Endodermal cell (in vitro differentiated cells): ENCODE measurements at regions not wholly inside any gene's neighbourhood (a gene's known extent, or its start where the extent isn't known, plus 50 kb on each side); places are given as distances from the start of the nearest gene placed in this dataset.

ENCODE experiments used
- DNase-seq: peaks from one replicate; pipeline ENCODE4 v3.0.0-alpha.2; 2017
- H3K27ac ChIP-seq: 2 replicates; pipeline ENCODE4 v1.5.1; 2013; ENCODE audit warnings: mild to moderate bottlenecking, low read depth, low read length, moderate library complexity
- H3K27me3 ChIP-seq: 2 replicates; pipeline ENCODE4 v1.6.1; 2013; ENCODE audit warnings: mild to moderate bottlenecking, low read length, moderate library complexity; ENCODE audit not compliant: insufficient read depth, control insufficient read depth, poor library complexity, severe bottlenecking
- H3K36me3 ChIP-seq: 2 replicates; pipeline ENCODE4 v1.7.0; 2013; ENCODE audit warnings: mild to moderate bottlenecking, low read length, moderate library complexity; ENCODE audit not compliant: control insufficient read depth, insufficient read depth
- H3K4me1 ChIP-seq: one replicate; pipeline ENCODE4 v1.7.0; 2013; ENCODE audit warnings: low read length; ENCODE audit not compliant: control insufficient read depth, insufficient read depth
- H3K4me3 ChIP-seq: 2 replicates; pipeline ENCODE4 v1.5.1; 2013; ENCODE audit warnings: mild to moderate bottlenecking, low read length, moderate library complexity
- H3K9ac ChIP-seq: 2 replicates; pipeline ENCODE4 v1.6.1; 2013; ENCODE audit warnings: mild to moderate bottlenecking, low read length, moderate library complexity; ENCODE audit not compliant: poor library complexity, severe bottlenecking; ENCODE audit errors: extremely low read depth
- H3K9me3 ChIP-seq: 2 replicates; pipeline ENCODE4 v1.6.1; 2013; ENCODE audit warnings: mild to moderate bottlenecking, low read length, moderate library complexity; ENCODE audit not compliant: control insufficient read depth
- H3K27ac Mint-ChIP-seq: 2 replicates; pipeline ENCODE4 v1.8.0; 2020; ENCODE audit warnings: mixed read lengths
- H3K27me3 Mint-ChIP-seq: 2 replicates; pipeline ENCODE4 v1.8.0; 2021; ENCODE audit warnings: mild to moderate bottlenecking, mixed read lengths; ENCODE audit not compliant: insufficient read depth
- H3K36me3 Mint-ChIP-seq: 2 replicates; pipeline ENCODE4 v1.8.0; 2020; ENCODE audit warnings: low read depth, mixed read lengths
- H3K4me1 Mint-ChIP-seq: 2 replicates; pipeline ENCODE4 v1.8.0; 2020; ENCODE audit warnings: mixed read lengths
- H3K4me3 Mint-ChIP-seq: 2 replicates; pipeline ENCODE4 v1.8.0; 2020; ENCODE audit warnings: mild to moderate bottlenecking, moderate library complexity, mixed read lengths
- H3K9me3 Mint-ChIP-seq: 2 replicates; pipeline ENCODE4 v1.8.0; 2020; ENCODE audit warnings: mild to moderate bottlenecking, mixed read lengths
- WGBS, 2 experiments: methylation state at CpG; one replicate each; pipeline versions ENCODE4 v1.1.5 to v1.1.7; 2013; ENCODE audit warnings: missing lambda C conversion rate in 2 of 2, mixed read lengths in 1 of 2; ENCODE audit not compliant: insufficient coverage in 1 of 2, insufficient read length in 1 of 2; 5-methylcytosine and 5-hydroxymethylcytosine counted together
- TF ChIP-seq, protein P1 (sequence below): fragments of 200-600 bp; sonication (generic); conservative IDR thresholded peaks from 2 replicates; pipeline ENCODE4 v1.5.0; 2021; ENCODE audit warnings: antibody characterized with exemption, mild to moderate bottlenecking

DNA sequence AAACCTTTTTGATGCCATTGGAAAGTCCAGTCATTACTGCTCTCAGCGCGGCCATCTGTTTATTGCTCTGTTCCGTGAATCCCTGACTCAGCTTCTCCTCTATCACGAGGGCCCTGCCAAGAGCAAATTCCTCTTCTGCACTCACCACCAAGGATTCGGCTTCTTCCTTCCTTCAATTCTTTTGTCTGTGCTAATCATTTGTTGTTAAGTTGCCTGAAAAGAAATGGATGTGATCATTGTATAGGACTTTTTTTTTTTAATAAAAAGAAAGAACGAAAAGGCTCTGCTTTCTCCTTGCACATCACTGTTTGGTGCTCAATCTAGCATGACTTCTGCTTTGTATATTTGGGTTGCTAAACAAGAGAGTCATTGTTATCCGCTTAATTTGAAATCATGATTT, 128.7 kb upstream of the PIK3R1 start:
- Mint-ChIP-seq H3K27me3 (no peaks in the 10 kb centered on the region), H3K9me3 (peaks cover 9% of the 10 kb centered on the region), H3K4me1 (peaks cover 12% of the 10 kb centered on the region), H3K4me3 (no peak overlapping the region), H3K36me3 (no peaks in the 10 kb centered on the region), H3K27ac (no peak overlapping the region)
- TF ChIP-seq, protein P1, sequence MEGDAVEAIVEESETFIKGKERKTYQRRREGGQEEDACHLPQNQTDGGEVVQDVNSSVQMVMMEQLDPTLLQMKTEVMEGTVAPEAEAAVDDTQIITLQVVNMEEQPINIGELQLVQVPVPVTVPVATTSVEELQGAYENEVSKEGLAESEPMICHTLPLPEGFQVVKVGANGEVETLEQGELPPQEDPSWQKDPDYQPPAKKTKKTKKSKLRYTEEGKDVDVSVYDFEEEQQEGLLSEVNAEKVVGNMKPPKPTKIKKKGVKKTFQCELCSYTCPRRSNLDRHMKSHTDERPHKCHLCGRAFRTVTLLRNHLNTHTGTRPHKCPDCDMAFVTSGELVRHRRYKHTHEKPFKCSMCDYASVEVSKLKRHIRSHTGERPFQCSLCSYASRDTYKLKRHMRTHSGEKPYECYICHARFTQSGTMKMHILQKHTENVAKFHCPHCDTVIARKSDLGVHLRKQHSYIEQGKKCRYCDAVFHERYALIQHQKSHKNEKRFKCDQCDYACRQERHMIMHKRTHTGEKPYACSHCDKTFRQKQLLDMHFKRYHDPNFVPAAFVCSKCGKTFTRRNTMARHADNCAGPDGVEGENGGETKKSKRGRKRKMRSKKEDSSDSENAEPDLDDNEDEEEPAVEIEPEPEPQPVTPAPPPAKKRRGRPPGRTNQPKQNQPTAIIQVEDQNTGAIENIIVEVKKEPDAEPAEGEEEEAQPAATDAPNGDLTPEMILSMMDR, result no peak
- WGBS, 2 experiments, result 90 to 96% methylated on average over 5 to 7 of the region's 7 CpGs
- H3K9me3 ChIP-seq, result peaks cover 6% of the 10 kb centered on the region
- DNase-seq, result no peak
- no peak overlapping the region for H3K9ac ChIP-seq
- H3K4me3 ChIP-seq, result no peak overlapping the region
- H3K4me1 ChIP-seq, result peaks cover 2% of the 10 kb centered on the region
- H3K36me3 ChIP-seq, result no peaks in the 10 kb centered on the region
- H3K27me3 ChIP-seq, result no peaks in the 10 kb centered on the region
- H3K27ac ChIP-seq, result no peak overlapping the region

DNA sequence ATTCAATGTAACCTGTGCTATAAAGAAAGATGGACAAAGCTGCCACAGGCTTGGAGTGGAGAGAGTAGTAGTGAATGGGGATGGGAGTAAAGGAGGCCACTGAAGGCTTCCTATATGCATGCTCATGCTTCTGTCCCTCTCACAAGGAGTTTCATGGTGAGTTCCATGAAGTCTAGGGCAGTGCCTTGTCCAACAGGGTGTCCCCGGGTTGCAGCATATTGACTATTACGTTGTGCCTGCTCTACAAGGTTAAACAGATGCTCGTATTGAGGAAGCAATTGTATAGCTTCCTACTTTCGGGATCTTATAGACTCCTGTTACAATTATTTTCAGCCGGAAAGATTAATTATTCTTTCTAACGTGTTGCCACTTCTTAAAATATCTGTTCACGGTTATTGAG, 129.1 kb upstream of the PIK3R1 start:
- Mint-ChIP-seq H3K4me3 (no peak overlapping the region), H3K9me3 (peaks cover 9% of the 10 kb centered on the region), H3K27me3 (no peaks in the 10 kb centered on the region), H3K27ac (no peak overlapping the region), H3K36me3 (no peaks in the 10 kb centered on the region), H3K4me1 (peaks cover 12% of the 10 kb centered on the region)
- no peak for DNase-seq
- WGBS, 2 experiments, result 93% methylated on average over 5 to 7 of the region's 7 CpGs
- Histone ChIP-seq H3K27ac (no peak overlapping the region), H3K4me3 (no peak overlapping the region), H3K36me3 (no peaks in the 10 kb centered on the region), H3K4me1 (peaks cover 2% of the 10 kb centered on the region), H3K27me3 (no peaks in the 10 kb centered on the region), H3K9me3 (peaks cover 6% of the 10 kb centered on the region), H3K9ac (no peak overlapping the region)
- TF ChIP-seq, protein P1, result no peak

GRCh38 chr5:68084396-68084795, 131.2 kb upstream of the PIK3R1 start:
- H3K27ac ChIP-seq, result no peak overlapping the region
- H3K27me3 ChIP-seq, result no peaks in the 10 kb centered on the region
- H3K27me3 Mint-ChIP-seq, result no peaks in the 10 kb centered on the region
- no peak overlapping the region for H3K4me3 ChIP-seq
- no peaks in the 10 kb centered on the region for H3K36me3 ChIP-seq
- H3K9me3 ChIP-seq, result no peaks in the 10 kb centered on the region
- peaks cover 2% of the 10 kb centered on the region for H3K4me1 ChIP-seq
- H3K9me3 Mint-ChIP-seq, result peaks cover 2% of the 10 kb centered on the region
- H3K27ac Mint-ChIP-seq, result no peak overlapping the region
- no peak overlapping the region for H3K4me3 Mint-ChIP-seq
- H3K4me1 Mint-ChIP-seq, result peaks cover 12% of the 10 kb centered on the region
- no peaks in the 10 kb centered on the region for H3K36me3 Mint-ChIP-seq
- DNase-seq, result no peak
- TF ChIP-seq, protein P1, result no peak
- no peak overlapping the region for H3K9ac ChIP-seq
